ENCODE measurements at regions not wholly inside any gene's neighbourhood (a gene's known extent, or its start where the extent isn't known, plus 50 kb on each side); places are given as distances from the start of the nearest gene placed in this dataset.
A peak's percentile ranks its signal among the peaks of the same experiment; 100 is the strongest.

- no peak overlapping the region for H3K4me3 Mint-ChIP-seq
- peak overlapping the region; percentile 62 for H3K27ac Mint-ChIP-seq
- no peaks in the 10 kb centered on the region for H3K36me3 Mint-ChIP-seq (ENCODE audit: low read depth)
- DNase-seq: no peak
- H3K9me3 Mint-ChIP-seq: peaks cover 18% of the 10 kb centered on the region
- peaks cover 10% of the 10 kb centered on the region for H3K27me3 Mint-ChIP-seq (ENCODE audit: low read depth, poor library complexity)
- H3K4me1 Mint-ChIP-seq: no peaks in the 10 kb centered on the region
- TF ChIP-seq CTCF (IDR thresholded peaks at IDR 0.05): no peak
These were observed 174.8 kb downstream of the CDH26 start for GRCh38 chr20:60132827-60133670.

- H3K4me3 Mint-ChIP-seq: no peak overlapping the region
- TF ChIP-seq CTCF (IDR thresholded peaks at IDR 0.05): no peak
- no peak for DNase-seq
- H3K27ac Mint-ChIP-seq: no peak overlapping the region
- H3K9me3 Mint-ChIP-seq: peaks cover 24% of the 10 kb centered on the region
- H3K27me3 Mint-ChIP-seq (ENCODE audit: low read depth, poor library complexity): peaks cover 10% of the 10 kb centered on the region
- no peaks in the 10 kb centered on the region for H3K36me3 Mint-ChIP-seq (ENCODE audit: low read depth)
- H3K4me1 Mint-ChIP-seq: peaks cover 21% of the 10 kb centered on the region
These were observed 177.1 kb downstream of the CDH26 start for GRCh38 chr20:60135276-60135675.

- Mint-ChIP-seq H3K36me3 (ENCODE audit: low read depth) (no peaks in the 10 kb centered on the region), H3K4me1 (peaks cover 21% of the 10 kb centered on the region), H3K27me3 (ENCODE audit: low read depth, poor library complexity) (peaks cover 7% of the 10 kb centered on the region), H3K27ac (peak overlapping the region; percentile 54), H3K9me3 (peaks cover 24% of the 10 kb centered on the region), H3K4me3 (no peak overlapping the region)
- DNase-seq: no peak
- TF ChIP-seq CTCF (IDR thresholded peaks at IDR 0.05): no peak
These were observed 178.6 kb downstream of the CDH26 start for GRCh38 chr20:60136645-60137401.

- Mint-ChIP-seq H3K27ac (no peak overlapping the region), H3K27me3 (ENCODE audit: low read depth, poor library complexity) (peaks cover 3% of the 10 kb centered on the region), H3K9me3 (peaks cover 16% of the 10 kb centered on the region), H3K36me3 (ENCODE audit: low read depth) (no peaks in the 10 kb centered on the region), H3K4me3 (no peak overlapping the region), H3K4me1 (peaks cover 21% of the 10 kb centered on the region)
- DNase-seq: peak; percentile 15
- peak; percentile 36 for TF ChIP-seq CTCF (IDR thresholded peaks at IDR 0.05)
These were observed 179.5 kb downstream of the CDH26 start for GRCh38 chr20:60137657-60138245.

GRCh38 chr20:60138256-60139220, 180.3 kb downstream of the CDH26 start:
- H3K4me1 Mint-ChIP-seq: peaks cover 21% of the 10 kb centered on the region
- DNase-seq: no peak

More at GRCh38 chr20:60138256-60139220, 180.3 kb downstream of the CDH26 start:
- Mint-ChIP-seq H3K27me3 (ENCODE audit: low read depth, poor library complexity) (peaks cover 3% of the 10 kb centered on the region), H3K9me3 (peaks cover 12% of the 10 kb centered on the region), H3K27ac (no peak overlapping the region), H3K36me3 (ENCODE audit: low read depth) (no peaks in the 10 kb centered on the region), H3K4me3 (no peak overlapping the region)
- no peak for TF ChIP-seq CTCF (IDR thresholded peaks at IDR 0.05)
